T-cell (primary cell): ENCODE measurements at regions not wholly inside any gene's neighbourhood (a gene's known extent, or its start where the extent isn't known, plus 50 kb on each side); places are given as distances from the start of the nearest gene placed in this dataset.

Source experiments
- ATAC-seq, 4 experiments: fragments of 200-7000 bp in 3 of 4; fragments of 150-1000 bp in 1 of 4; cut with Tn5 transposase; replicated peaks in 1 of 4; 1 replicate in 3 of 4; 2 replicates in 1 of 4; pipeline ENCODE4 v1.10.0; 2021; ENCODE audit warnings: moderate library complexity in 3 of 4, mild to moderate bottlenecking in 2 of 4, moderate number of reproducible peaks in 1 of 4
- CTCF ChIA-PET, 2 donors: fragments of 300-600 bp; sonication (Branson Sonifier 250); formaldehyde crosslinking; loops; one replicate each; lab custom pipeline; 2022; ENCODE audit warnings: antibody characterized with exemption in 2 of 2; lab: Charles Lee
- POLR2A ChIA-PET, 2 donors: fragments of 300-600 bp; sonication (Branson Sonifier 250); formaldehyde crosslinking; loops; one replicate each; lab custom pipeline; 2022; ENCODE audit warnings: antibody characterized with exemption in 2 of 2; lab: Charles Lee
- DNase-seq, 35 experiments: peaks; one replicate each; pipeline versions ENCODE4 v3.0.0 to v3.0.0-alpha.2; 2013 to 2023
- H3K27ac ChIP-seq: one replicate; pipeline ENCODE4 v1.5.1; 2013; ENCODE audit warnings: low read length
- H3K27me3 ChIP-seq, 2 experiments: replicated peaks in 1 of 2; 1 replicate in 1 of 2; 2 replicates in 1 of 2; pipeline versions ENCODE4 v1.6.1 to v1.7.0; 2013; ENCODE audit warnings: low read length in 1 of 2, mixed read lengths in 1 of 2; ENCODE audit not compliant: control insufficient read depth in 2 of 2, insufficient read depth in 2 of 2; ENCODE audit errors: extremely low read depth in 1 of 2
- H3K36me3 ChIP-seq, 2 donors: 1 replicate in 1 of 2; 2 replicates in 1 of 2; pipeline versions ENCODE4 v1.6.1 to v1.7.0; 2013; ENCODE audit warnings: low read length in 1 of 2; ENCODE audit not compliant: control insufficient read depth in 2 of 2, insufficient read depth in 1 of 2; ENCODE audit errors: extremely low read depth in 1 of 2
- H3K4me1 ChIP-seq, 2 experiments: 1 replicate in 1 of 2; 2 replicates in 1 of 2; pipeline versions ENCODE4 v1.6.1 to v1.7.0; 2013; ENCODE audit warnings: low read length in 2 of 2, mixed read lengths in 1 of 2; ENCODE audit not compliant: insufficient read depth in 2 of 2, control insufficient read depth in 1 of 2; ENCODE audit errors: extremely low read depth in 1 of 2
- H3K4me3 ChIP-seq, 2 donors: 1 replicate in 1 of 2; 2 replicates in 1 of 2; pipeline versions ENCODE4 v1.5.1 to v1.7.0; 2013; ENCODE audit warnings: mild to moderate bottlenecking in 2 of 2, low read length in 1 of 2, moderate library complexity in 1 of 2; ENCODE audit not compliant: control insufficient read depth in 1 of 2; ENCODE audit errors: extremely low read depth in 1 of 2
- H3K9me3 ChIP-seq: 2 replicates; pipeline ENCODE4 v1.7.0; 2013
- H3K27ac Mint-ChIP-seq, 2 donors: one replicate each; pipeline ENCODE4 v1.8.0; 2020 to 2021; ENCODE audit warnings: mild to moderate bottlenecking in 2 of 2, mixed read lengths in 2 of 2
- H3K27me3 Mint-ChIP-seq, 2 donors: one replicate each; pipeline ENCODE4 v1.8.0; 2021 to 2022; ENCODE audit warnings: mixed read lengths in 2 of 2
- H3K36me3 Mint-ChIP-seq: one replicate; pipeline ENCODE4 v1.8.0; 2021; ENCODE audit warnings: mixed read lengths
- H3K4me1 Mint-ChIP-seq, 3 donors: one replicate each; pipeline ENCODE4 v1.8.0; 2020 to 2022; ENCODE audit warnings: mixed read lengths in 3 of 3, mild to moderate bottlenecking in 1 of 3
- H3K4me3 Mint-ChIP-seq, 3 donors: one replicate each; pipeline ENCODE4 v1.8.0; 2020 to 2022; ENCODE audit warnings: mild to moderate bottlenecking in 3 of 3, mixed read lengths in 3 of 3, moderate library complexity in 3 of 3
- H3K9me3 Mint-ChIP-seq, 3 donors: one replicate each; pipeline ENCODE4 v1.8.0; 2020 to 2022; ENCODE audit warnings: mixed read lengths in 3 of 3
- WGBS: methylation state at CpG from one replicate; pipeline ENCODE4 v1.1.5; 2013; ENCODE audit warnings: missing lambda C conversion rate; ENCODE audit not compliant: insufficient coverage; 5-methylcytosine and 5-hydroxymethylcytosine counted together

- H3K27me3 Mint-ChIP-seq: no peaks in the 10 kb centered on the region
- H3K27ac ChIP-seq: no peak overlapping the region
- ChIA-PET POLR2A (no interaction called here), CTCF (no interaction called here)
- no peaks in the 10 kb centered on the region for H3K36me3 ChIP-seq
- H3K27me3 ChIP-seq: no peaks in the 10 kb centered on the region
- 86% methylated on average over 1 of the region's 2 CpGs for WGBS
- no peaks in the 10 kb centered on the region for H3K4me1 ChIP-seq
- H3K9me3 Mint-ChIP-seq: peaks cover 7 to 31% (median 23%) of the 10 kb centered on the region in 3 donors
- DNase-seq (no peak), ATAC-seq (no peak)
- no peaks in the 10 kb centered on the region for H3K4me1 Mint-ChIP-seq
- H3K27ac Mint-ChIP-seq: no peak overlapping the region
- H3K4me3 ChIP-seq: no peak overlapping the region
- no peaks in the 10 kb centered on the region for H3K36me3 Mint-ChIP-seq
- H3K9me3 ChIP-seq: no peaks in the 10 kb centered on the region
- no peak overlapping the region for H3K4me3 Mint-ChIP-seq
Measured at GRCh38 chr13:90538063-90538462, 809.4 kb upstream of the MIR17HG start.

GRCh38 chr13:90541346-90541745, 806.1 kb upstream of the MIR17HG start:
- Histone ChIP-seq H3K9me3 (no peaks in the 10 kb centered on the region), H3K4me3 (no peak overlapping the region), H3K4me1 (no peaks in the 10 kb centered on the region), H3K27me3 (no peaks in the 10 kb centered on the region), H3K36me3 (no peaks in the 10 kb centered on the region), H3K27ac (no peak overlapping the region)
- Mint-ChIP-seq H3K4me3 (no peak overlapping the region), H3K9me3 (peaks cover 5 to 30% (median 19%) of the 10 kb centered on the region in 3 donors), H3K27me3 (no peaks in the 10 kb centered on the region), H3K4me1 (no peaks in the 10 kb centered on the region), H3K36me3 (no peaks in the 10 kb centered on the region), H3K27ac (no peak overlapping the region)
- POLR2A ChIA-PET: no interaction called here
- DNase-seq: no peak
- ATAC-seq: no peak
- CTCF ChIA-PET: no interaction called here

DNA sequence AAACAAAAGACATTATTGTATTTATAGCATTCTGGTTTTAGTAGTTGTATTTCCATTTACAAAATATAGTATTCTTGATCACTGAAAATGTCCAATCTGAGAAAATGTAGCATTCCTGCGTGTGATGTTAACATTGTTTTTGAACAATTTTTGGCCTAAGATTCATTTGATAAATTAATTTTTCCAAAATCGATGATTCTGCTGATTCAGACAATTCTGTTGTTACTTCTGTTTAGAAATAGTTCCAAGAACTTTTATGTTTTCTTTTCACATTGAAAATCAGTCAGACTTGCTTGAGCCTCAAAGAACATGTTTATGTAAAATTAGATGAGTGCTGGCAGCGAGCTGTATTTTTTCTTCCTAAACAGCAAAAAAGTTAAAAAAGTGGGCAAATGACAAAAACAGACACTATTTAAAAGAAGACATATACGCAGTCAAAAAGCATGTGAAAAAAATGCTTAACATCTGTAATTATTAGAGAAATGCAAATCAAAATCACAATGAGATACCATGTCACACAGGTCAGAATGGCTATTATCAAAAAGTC, 804.5 kb upstream of the MIR17HG start:
- ATAC-seq: no peak
- DNase-seq: no peak
- Histone ChIP-seq H3K36me3 (no peaks in the 10 kb centered on the region), H3K27me3 (no peaks in the 10 kb centered on the region), H3K9me3 (no peaks in the 10 kb centered on the region), H3K4me1 (no peaks in the 10 kb centered on the region), H3K27ac (no peak overlapping the region), H3K4me3 (no peak overlapping the region)
- WGBS: no CpG with 5 or more reads among the region's 4 CpGs
- Mint-ChIP-seq H3K36me3 (no peaks in the 10 kb centered on the region), H3K27me3 (no peaks in the 10 kb centered on the region), H3K4me1 (no peaks in the 10 kb centered on the region), H3K27ac (no peak overlapping the region), H3K4me3 (no peak overlapping the region), H3K9me3 (peaks cover 10 to 39% (median 19%) of the 10 kb centered on the region in 3 donors)
- ChIA-PET POLR2A (no interaction called here), CTCF (no interaction called here)

DNA sequence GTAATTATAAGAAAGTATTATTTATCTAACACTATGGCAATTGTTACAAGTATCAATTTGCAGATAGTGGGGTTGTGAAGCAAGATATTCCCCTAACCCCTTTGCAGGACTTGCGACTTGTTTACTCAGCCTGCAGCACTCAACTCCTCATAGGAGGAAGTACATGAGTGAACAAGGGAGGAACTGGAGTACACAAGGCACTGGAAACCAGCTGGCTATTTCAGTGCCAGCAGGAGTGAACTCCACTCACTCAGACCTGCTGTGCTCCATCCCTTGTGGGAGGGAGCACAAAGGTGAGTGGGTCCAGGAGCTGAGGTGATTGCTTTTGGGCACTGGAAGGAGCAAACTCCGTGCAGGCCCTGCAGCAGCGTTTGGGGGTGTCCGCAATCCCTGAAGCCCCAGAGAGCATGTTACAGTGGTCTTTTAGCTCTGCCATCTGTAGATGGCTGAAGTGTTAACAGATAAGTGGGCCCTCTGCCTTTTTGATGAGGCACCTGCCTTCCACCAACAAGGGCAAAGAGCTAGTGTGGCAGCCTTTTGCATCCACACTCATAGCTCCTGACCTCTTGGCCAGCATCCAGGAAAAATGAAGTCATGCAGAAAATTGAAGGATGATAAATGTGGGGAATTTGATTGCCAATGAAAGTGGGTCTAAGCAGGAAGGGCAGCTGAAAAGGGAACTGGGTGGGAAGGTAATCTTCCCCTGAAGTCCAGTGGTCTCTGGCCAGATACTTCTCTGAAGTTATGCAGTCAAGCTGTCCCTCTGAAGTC, 802.2 kb upstream of the MIR17HG start:
- no peaks in the 10 kb centered on the region for H3K27me3 Mint-ChIP-seq
- ChIA-PET POLR2A (no interaction called here), CTCF (no interaction called here)
- Histone ChIP-seq H3K36me3 (no peaks in the 10 kb centered on the region), H3K9me3 (no peaks in the 10 kb centered on the region), H3K27ac (no peak overlapping the region), H3K4me3 (no peak overlapping the region), H3K4me1 (no peaks in the 10 kb centered on the region), H3K27me3 (no peaks in the 10 kb centered on the region)
- H3K27ac Mint-ChIP-seq: no peak overlapping the region
- WGBS: no CpG with 5 or more reads among the region's 4 CpGs
- H3K9me3 Mint-ChIP-seq: peaks cover 10 to 34% (median 20%) of the 10 kb centered on the region in 3 donors
- DNase-seq (no peak), ATAC-seq (no peak)
- H3K4me1 Mint-ChIP-seq: no peaks in the 10 kb centered on the region
- H3K36me3 Mint-ChIP-seq: no peaks in the 10 kb centered on the region
- H3K4me3 Mint-ChIP-seq: no peak overlapping the region

DNA sequence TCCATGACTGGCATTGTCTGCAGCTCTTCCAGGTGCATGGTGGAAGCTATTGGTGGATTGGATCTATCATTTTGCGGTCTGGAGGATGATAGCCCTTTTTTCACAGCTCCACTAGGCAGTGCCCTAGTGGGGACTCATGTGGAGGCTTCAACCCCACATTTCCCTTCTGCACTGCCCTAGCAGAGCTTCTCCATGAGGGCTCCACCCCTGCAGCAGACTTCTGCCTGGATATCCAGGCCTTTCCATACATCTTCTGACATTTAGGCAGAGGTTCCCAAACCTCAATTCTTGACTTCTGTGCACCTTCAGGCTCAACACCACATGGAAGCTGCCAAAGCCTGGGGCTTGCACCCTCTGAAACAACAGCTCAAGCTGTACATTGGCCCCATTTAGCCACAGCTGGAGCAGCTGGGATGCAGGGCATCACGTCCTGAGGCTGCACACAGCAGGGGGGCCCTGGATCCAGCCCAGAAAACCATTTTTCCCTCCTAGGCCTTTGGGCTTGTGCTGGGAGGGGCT, 800.2 kb upstream of the MIR17HG start:
- ATAC-seq (no peak), DNase-seq (no peak)
- Mint-ChIP-seq H3K4me3 (no peak overlapping the region), H3K27ac (no peak overlapping the region), H3K4me1 (no peaks in the 10 kb centered on the region), H3K27me3 (no peaks in the 10 kb centered on the region), H3K36me3 (no peaks in the 10 kb centered on the region), H3K9me3 (peaks cover 6 to 27% (median 18%) of the 10 kb centered on the region in 3 donors)
- ChIA-PET CTCF (no interaction called here), POLR2A (no interaction called here)
- Histone ChIP-seq H3K27ac (no peak overlapping the region), H3K9me3 (no peaks in the 10 kb centered on the region), H3K4me1 (no peaks in the 10 kb centered on the region), H3K36me3 (no peaks in the 10 kb centered on the region), H3K27me3 (no peaks in the 10 kb centered on the region), H3K4me3 (no peak overlapping the region)
- WGBS: 40% methylated on average over 2 of the region's 2 CpGs

DNA sequence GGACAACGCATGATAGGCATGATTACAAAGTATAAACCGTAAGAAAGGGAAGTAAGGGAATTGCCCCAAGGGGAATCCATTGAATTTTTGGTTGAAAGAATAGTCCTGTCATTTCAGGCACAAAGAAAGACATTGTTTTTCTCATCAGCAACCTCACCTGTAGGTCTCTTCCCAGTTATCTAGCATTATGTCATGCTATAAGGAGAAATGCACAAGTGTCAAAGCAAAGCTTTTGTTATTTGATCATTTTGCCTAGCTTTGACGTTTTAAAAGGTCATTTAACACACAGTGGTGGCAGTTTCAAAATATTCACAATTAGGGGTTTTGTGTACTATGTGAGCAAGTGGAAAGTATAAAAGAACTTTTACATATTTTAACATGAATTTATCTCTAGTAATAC, 796.2 kb upstream of the MIR17HG start:
- H3K27me3 ChIP-seq: no peaks in the 10 kb centered on the region
- H3K36me3 ChIP-seq: no peaks in the 10 kb centered on the region
- Mint-ChIP-seq H3K4me3 (no peak overlapping the region), H3K27ac (no peak overlapping the region), H3K4me1 (no peaks in the 10 kb centered on the region), H3K27me3 (no peaks in the 10 kb centered on the region), H3K36me3 (no peaks in the 10 kb centered on the region), H3K9me3 (peaks cover 8 to 38% (median 23%) of the 10 kb centered on the region in 3 donors)
- H3K9me3 ChIP-seq: peaks cover 4% of the 10 kb centered on the region
- no peaks in the 10 kb centered on the region for H3K4me1 ChIP-seq
- no peak for ATAC-seq
- no peak overlapping the region for H3K4me3 ChIP-seq
- no peak for DNase-seq
- ChIA-PET POLR2A (no interaction called here), CTCF (no interaction called here)
- no CpG with 5 or more reads among the region's 3 CpGs for WGBS
- no peak overlapping the region for H3K27ac ChIP-seq
